IPS DF 4.7 (cell line): ENCODE measurements at regions not wholly inside any gene's neighbourhood (a gene's known extent, or its start where the extent isn't known, plus 50 kb on each side); places are given as distances from the start of the nearest gene placed in this dataset.
"Not testable (repeated sequence)": the region's sequence is repeated elsewhere in the genome, so short reads cannot be mapped to it uniquely, and the experiment has no call there.

Experiments
- DNase-seq: peaks from one replicate; pipeline ENCODE4 v3.0.0-alpha.2; 2013; ENCODE audit warnings: low spot score; ENCODE audit errors: extremely low read depth

- DNase-seq, result no peak
These were observed 374.9 kb upstream of the TRPC7 start for GRCh38 chr5:136740228-136740627.

DNA sequence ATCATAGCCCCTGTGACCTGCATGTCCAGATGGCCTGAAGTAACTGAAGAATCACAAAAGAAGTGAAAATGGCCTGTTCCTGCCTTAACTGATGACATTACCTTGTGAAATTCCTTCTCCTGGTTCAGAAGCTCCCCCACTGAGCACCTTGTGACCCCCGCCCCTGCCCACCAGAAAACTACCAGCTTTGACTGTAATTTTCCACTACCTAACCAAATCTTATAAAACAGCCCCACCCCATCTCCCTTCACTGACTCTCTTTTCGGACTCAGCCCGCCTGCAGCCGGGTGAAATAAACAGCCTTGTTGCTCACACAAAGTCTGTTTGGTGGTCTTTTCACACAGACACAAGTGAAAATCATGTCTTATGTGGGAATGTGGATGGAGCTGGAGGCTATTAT lies 373.9 kb upstream of the TRPC7 start:
- DNase-seq, result not testable (repeated sequence)

DNA sequence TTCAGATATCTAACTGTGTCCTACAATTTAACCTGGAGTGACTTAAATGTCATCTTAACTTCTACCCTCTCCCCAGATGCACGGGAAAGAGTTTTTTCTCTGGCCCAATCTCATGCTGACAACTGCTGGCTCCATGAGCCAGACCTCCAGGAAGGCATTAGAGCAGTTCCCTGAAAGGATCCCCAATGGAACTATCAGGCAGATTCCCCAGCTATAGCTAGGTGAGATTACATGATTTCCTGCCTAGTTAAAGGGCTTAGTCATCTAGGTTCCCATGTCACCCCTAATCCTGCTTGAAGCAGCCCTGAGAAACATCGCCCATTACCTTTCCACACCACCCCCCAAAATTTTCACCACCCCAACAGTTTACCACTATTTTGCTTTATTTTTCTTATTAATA lies 373.5 kb upstream of the TRPC7 start:
- DNase-seq, result no peak

GRCh38 chr5:136736021-136736420 lies 370.7 kb upstream of the TRPC7 start:
- DNase-seq, result no peak

- not testable (repeated sequence) for DNase-seq
These were observed 370.3 kb upstream of the TRPC7 start for GRCh38 chr5:136735611-136736010.

GRCh38 chr5:136734628-136735027 lies 369.3 kb upstream of the TRPC7 start:
- DNase-seq, result no peak

DNA sequence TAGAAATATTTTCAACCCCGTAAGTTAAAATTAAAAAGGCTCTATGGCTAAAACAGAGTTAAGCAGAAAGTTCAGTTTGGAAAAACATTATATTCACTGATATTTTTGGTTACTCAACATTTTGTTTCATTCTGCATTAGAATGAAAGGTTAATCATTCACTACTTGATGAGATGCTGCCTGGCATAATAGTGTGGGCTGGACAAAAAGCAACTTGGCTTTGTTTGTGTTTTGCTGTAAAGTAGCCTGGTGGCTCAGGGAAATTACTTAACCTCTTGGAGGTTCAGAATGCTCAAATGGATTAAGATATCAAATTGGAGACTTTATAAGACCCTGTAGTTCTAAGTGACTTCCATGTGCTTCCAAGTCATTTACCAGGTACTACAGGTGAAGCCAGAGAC lies 367.4 kb upstream of the TRPC7 start:
- no peak for DNase-seq

DNA sequence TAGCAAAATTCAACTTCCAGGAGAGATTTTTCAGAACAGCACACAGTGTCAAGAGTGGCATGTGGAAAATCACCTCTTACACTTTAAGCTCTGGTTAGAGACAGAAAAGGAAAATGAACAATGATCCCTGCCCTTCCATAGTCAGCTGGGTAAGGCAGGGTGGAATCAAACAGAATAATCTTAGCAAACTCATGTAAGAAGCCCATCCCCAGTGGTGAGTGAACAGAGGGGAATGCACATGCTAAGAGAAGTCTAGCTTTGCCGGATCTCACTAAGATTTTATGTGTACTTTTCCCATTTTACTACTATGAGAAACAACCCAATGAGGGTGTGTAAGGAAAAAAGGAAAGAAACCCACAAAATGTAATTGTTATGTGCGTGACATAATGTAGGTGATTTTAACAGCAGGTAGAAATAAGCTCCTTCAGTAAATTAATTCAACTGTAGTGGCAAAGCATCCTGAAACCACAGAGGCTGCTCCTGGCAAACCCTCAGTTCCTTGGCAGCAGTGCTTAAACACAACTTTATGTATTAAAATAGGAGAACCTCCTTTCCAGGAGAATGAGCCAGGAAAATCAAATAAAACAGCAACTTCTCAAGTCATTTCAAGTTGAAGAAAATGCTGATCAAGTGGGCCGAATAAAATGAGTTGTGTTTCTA lies 366.0 kb upstream of the TRPC7 start:
- DNase-seq, result no peak

DNA sequence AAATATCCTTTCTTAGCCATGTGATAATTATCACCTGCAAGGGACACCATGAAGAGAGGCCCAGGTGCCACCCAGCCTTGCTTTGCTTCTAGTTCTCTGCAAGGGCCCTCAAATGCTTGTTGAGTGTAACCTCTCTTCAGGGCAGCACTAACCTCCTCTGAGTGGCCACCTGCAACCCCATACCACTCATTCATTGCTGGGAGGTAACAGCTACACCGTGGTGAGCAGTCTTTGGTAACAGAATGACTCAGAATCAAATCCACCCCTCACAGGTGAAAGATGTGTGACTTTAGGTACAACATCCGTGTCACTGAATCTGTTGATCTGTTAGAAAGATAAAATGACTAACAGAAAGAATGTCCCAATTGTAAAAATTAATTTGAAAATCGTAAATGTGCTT lies 365.1 kb upstream of the TRPC7 start:
- DNase-seq, result no peak

GRCh38 chr5:136729901-136730355 lies 364.6 kb upstream of the TRPC7 start:
- DNase-seq, result no peak

DNA sequence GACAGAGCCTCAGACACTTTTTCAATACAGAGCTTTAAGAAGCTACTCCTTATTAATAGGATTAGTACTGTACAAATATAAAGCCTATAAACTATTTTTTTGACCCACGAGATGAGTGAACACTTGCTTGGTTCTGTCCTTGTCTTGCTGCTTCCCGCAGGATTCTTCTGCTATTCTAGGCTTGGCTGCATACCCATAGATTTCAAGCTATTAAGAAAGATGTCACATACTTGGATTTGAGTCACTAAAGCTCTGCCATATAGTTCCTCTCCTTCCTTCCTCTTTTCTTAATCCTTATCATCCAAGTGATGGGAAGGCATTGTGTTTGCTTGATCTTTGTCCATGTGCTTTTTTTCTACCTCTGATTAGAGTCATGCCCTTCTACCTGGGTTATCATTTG lies 361.2 kb upstream of the TRPC7 start:
- no peak for DNase-seq

GRCh38 chr5:136724161-136724560 lies 358.8 kb upstream of the TRPC7 start:
- no peak for DNase-seq

- no peak for DNase-seq
These were observed 357.2 kb upstream of the TRPC7 start for GRCh38 chr5:136722581-136722980.

GRCh38 chr5:136722086-136722485 lies 356.7 kb upstream of the TRPC7 start:
- no peak for DNase-seq

DNA sequence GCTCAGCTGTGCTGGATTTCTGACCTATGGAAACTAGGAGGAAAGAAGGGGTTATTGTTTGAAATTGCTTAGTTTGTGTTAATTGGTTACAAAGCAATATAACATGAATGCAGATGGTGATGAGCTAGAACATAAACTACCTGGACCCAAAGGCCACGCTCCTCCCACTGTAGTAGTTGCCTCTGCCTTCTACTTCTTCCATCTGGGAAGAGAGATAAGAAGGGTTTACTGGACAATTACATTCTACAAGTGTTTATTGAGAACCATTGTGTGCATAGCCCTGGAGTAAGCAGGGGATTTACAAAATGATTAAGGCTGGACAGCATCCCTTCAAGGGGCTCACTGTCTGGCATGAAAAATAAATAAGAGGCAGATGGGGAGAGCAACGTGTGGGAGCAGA lies 355.3 kb upstream of the TRPC7 start:
- no peak for DNase-seq

DNA sequence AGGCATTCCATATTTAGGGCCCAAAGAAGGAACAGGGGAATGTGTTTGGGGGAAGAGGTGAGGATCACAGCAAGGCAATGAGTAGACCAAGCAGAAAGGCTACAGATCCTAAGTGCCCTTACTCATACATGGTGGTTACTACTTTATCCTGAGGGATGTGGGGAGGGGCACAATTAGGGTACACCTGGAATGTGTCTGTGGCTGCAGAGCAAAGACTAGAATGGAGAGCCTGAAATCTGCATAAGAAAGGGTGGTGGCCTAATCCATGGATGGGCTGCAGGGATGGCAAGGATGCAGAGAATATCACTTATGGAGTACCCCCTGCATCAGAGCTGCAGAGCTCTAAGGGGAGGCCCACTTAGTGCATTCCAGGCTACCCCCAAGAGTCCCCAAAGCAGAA lies 352.6 kb upstream of the TRPC7 start:
- no peak for DNase-seq

GRCh38 chr5:136714286-136714685 lies 348.9 kb upstream of the TRPC7 start:
- no peak for DNase-seq

GRCh38 chr5:136712628-136713027 lies 347.3 kb upstream of the TRPC7 start:
- no peak for DNase-seq

- no peak for DNase-seq
These were observed 345.5 kb upstream of the TRPC7 start for GRCh38 chr5:136710834-136711233.

GRCh38 chr5:136703706-136704105 lies 338.4 kb upstream of the TRPC7 start:
- DNase-seq, result no peak

DNA sequence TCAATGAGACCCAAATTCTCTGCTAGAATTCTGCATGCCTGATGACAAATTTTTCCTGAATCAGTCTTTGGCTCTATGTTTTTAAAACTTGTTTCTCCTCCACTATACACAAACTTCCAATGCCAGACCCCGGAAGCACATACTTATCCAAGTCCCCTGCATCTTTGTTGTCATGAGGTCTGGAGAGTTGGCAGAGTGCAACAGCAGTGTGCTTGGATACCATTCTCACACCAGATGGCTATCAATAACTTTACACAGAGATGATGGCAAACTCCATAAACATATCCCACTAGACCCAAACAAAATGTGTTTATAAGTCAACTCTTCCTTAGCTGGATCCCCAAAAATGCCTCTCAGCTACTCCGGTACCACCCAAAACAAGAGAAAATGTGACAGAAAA lies 337.7 kb upstream of the TRPC7 start:
- DNase-seq, result no peak

- DNase-seq, result no peak
These were observed 335.8 kb upstream of the TRPC7 start for GRCh38 chr5:136701191-136701590.

DNA sequence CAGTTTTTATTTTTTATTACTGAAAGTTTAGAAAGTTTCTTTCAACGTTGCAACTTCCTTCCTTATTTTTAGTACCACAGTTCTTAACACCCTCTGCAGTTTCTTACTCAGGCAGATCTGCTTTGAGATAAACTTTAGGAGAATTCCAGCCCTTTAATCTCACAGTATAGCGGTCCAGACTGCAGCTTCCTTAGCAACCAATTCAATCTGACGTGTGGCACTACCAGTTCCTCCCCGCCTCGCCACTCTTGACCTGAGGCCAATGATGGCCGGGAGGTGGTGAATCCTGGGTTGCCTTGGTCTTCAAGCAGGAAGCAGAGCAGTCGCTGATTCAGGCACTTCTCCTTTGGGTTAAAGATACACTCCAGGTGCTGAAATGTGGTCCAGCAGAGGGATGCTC lies 334.3 kb upstream of the TRPC7 start:
- DNase-seq, result no peak

- DNase-seq, result no peak
These were observed 333.6 kb upstream of the TRPC7 start for GRCh38 chr5:136698970-136699369.
